ENCODE measurements at regions not wholly inside any gene's neighbourhood (a gene's known extent, or its start where the extent isn't known, plus 50 kb on each side); places are given as distances from the start of the nearest gene placed in this dataset.
A peak's percentile ranks its signal among the peaks of the same experiment; 100 is the strongest.

- POLR2A ChIA-PET = no interaction called here
- no peaks in the 10 kb centered on the region for H3K27me3 ChIP-seq (ENCODE audit: insufficient read depth)
- H3F3A ChIP-seq (replicated peaks; ENCODE audit: insufficient read depth) = peaks cover 32% of the 10 kb centered on the region
- no peaks in the 10 kb centered on the region for H3K9me2 ChIP-seq
- peak overlapping the region; percentile 85 for H3K9ac ChIP-seq
- WGBS (ENCODE audit: low lambda C conversion rate) = 14% methylated on average over 3 of the region's 3 CpGs
- no peaks in the 10 kb centered on the region for H4K20me1 ChIP-seq (ENCODE audit: insufficient read depth)
- peaks cover 0 to 41% of the 10 kb centered on the region in 2 experiments; a peak in 3 of 4 replicates for H3K4me1 ChIP-seq (ENCODE audit: control insufficient read depth in 1 of 2, insufficient read depth in 2 of 2, low read depth in 1 of 2, low read length in 1 of 2)
- CTCF ChIA-PET = no interaction called here
- DNase-seq = no peak
- peak overlapping the region; percentile 49; the same call in 1 of the 2 replicates for H2AFZ ChIP-seq (ENCODE audit: low read depth)
- no peaks in the 10 kb centered on the region for H3K36me3 ChIP-seq (replicated peaks in 1 of 2; ENCODE audit: control insufficient read depth in 1 of 2, insufficient read depth in 2 of 2, low read length in 1 of 2)
- H3K4me3 ChIP-seq (ENCODE audit: low read depth in 2 of 2, low read length in 1 of 2) = peak overlapping the region in 1 of 2 experiments; percentile 12; a peak in 1 of 4 replicates
- H3K9me3 ChIP-seq = no peaks in the 10 kb centered on the region
- peak overlapping the region; percentile 56 for H3K4me2 ChIP-seq
- TF ChIP-seq CHD2 (IDR thresholded peaks at IDR 0.05; ENCODE audit: low read length, partially characterized antibody) (no peak), YY1 (IDR thresholded peaks at IDR 0.05; ENCODE audit: low read depth) (no peak), MXI1 (IDR thresholded peaks at IDR 0.05; ENCODE audit: low read depth, low read length) (no peak), SMC3 (IDR thresholded peaks at IDR 0.05; ENCODE audit: low read depth, low read length) (no peak), PBX3 (IDR thresholded peaks at IDR 0.05) (no peak), RCOR1 (IDR thresholded peaks at IDR 0.05; ENCODE audit: low read length) (no peak), FOXJ3 (CRISPR knock-in tag; IDR thresholded peaks at IDR 0.05) (no peak), TCF12 (IDR thresholded peaks at IDR 0.05) (no peak), FOSL2 (IDR thresholded peaks at IDR 0.05; ENCODE audit: borderline replicate concordance, low read depth) (no peak), SIN3A (IDR thresholded peaks at IDR 0.05; ENCODE audit: borderline replicate concordance, low read depth, low read length) (no peak), CTCF (IDR thresholded peaks at IDR 0.05) (no peak), JUND (IDR thresholded peaks at IDR 0.05) (no peak), ELF1 (IDR thresholded peaks at IDR 0.05) (no peak), FOXM1 (IDR thresholded peaks at IDR 0.05; ENCODE audit: low read depth) (no peak)
- TF ChIP-seq, protein P1, sequence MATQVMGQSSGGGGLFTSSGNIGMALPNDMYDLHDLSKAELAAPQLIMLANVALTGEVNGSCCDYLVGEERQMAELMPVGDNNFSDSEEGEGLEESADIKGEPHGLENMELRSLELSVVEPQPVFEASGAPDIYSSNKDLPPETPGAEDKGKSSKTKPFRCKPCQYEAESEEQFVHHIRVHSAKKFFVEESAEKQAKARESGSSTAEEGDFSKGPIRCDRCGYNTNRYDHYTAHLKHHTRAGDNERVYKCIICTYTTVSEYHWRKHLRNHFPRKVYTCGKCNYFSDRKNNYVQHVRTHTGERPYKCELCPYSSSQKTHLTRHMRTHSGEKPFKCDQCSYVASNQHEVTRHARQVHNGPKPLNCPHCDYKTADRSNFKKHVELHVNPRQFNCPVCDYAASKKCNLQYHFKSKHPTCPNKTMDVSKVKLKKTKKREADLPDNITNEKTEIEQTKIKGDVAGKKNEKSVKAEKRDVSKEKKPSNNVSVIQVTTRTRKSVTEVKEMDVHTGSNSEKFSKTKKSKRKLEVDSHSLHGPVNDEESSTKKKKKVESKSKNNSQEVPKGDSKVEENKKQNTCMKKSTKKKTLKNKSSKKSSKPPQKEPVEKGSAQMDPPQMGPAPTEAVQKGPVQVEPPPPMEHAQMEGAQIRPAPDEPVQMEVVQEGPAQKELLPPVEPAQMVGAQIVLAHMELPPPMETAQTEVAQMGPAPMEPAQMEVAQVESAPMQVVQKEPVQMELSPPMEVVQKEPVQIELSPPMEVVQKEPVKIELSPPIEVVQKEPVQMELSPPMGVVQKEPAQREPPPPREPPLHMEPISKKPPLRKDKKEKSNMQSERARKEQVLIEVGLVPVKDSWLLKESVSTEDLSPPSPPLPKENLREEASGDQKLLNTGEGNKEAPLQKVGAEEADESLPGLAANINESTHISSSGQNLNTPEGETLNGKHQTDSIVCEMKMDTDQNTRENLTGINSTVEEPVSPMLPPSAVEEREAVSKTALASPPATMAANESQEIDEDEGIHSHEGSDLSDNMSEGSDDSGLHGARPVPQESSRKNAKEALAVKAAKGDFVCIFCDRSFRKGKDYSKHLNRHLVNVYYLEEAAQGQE (IDR thresholded peaks at IDR 0.05; ENCODE audit: low read depth, low read length) = no peak
- no peaks in the 10 kb centered on the region for H3K79me2 ChIP-seq (ENCODE audit: insufficient read depth)
- H3K27ac ChIP-seq (ENCODE audit: low read depth in 2 of 2, low read length in 1 of 2) = peak overlapping the region; percentile 43 to 100; a peak in 3 of 4 replicates
These were observed 180.2 kb upstream of the CCN2 start for GRCh38 chr6:132131351-132131750.

Data from SK-N-SH (cell line).